Kidney (tissue), 13 donors: ENCODE measurements at regions not wholly inside any gene's neighbourhood (a gene's known extent, or its start where the extent isn't known, plus 50 kb on each side); places are given as distances from the start of the nearest gene placed in this dataset.

Experiments
- DNase-seq, 5 donors: peaks; one replicate each; pipeline ENCODE4 v3.0.0-alpha.2; 2013 to 2020
- FAIRE-seq: peaks from 2 replicates; lab custom pipeline; 2012; peaks lifted over from hg19 to GRCh38; lab: Jason Lieb, UNC
- H3K27ac ChIP-seq, 2 donors: one replicate each; pipeline ENCODE4 v1.7.0; 2013; ENCODE audit warnings: low read depth in 2 of 2, low read length in 2 of 2, inconsistent platforms in 1 of 2
- H3K27me3 ChIP-seq: one replicate; pipeline ENCODE4 v1.7.1; 2013; ENCODE audit warnings: low read length, inconsistent platforms; ENCODE audit not compliant: control insufficient read depth, insufficient read depth
- H3K36me3 ChIP-seq, 3 donors: one replicate each; pipeline versions ENCODE4 v1.7.0 to v1.7.1; 2013; ENCODE audit warnings: low read length in 3 of 3, control low read depth in 1 of 3, inconsistent platforms in 1 of 3; ENCODE audit not compliant: insufficient read depth in 3 of 3, control insufficient read depth in 2 of 3
- H3K4me1 ChIP-seq, 3 donors: one replicate each; pipeline versions ENCODE4 v1.7.0 to v1.7.1; 2013; ENCODE audit warnings: low read length in 3 of 3, inconsistent platforms in 1 of 3, low read depth in 1 of 3; ENCODE audit not compliant: control insufficient read depth in 2 of 3, insufficient read depth in 2 of 3
- H3K4me3 ChIP-seq, 3 donors: one replicate each; pipeline versions ENCODE4 v1.7.0 to v1.8.1; 2013; ENCODE audit warnings: low read length in 3 of 3, control low read depth in 1 of 3, inconsistent platforms in 1 of 3
- H3K9ac ChIP-seq, 3 donors: one replicate each; pipeline versions ENCODE4 v1.7.0 to v1.7.1; 2013; ENCODE audit warnings: low read length in 3 of 3, control low read depth in 1 of 3, inconsistent platforms in 1 of 3
- H3K9me3 ChIP-seq, 3 donors: one replicate each; pipeline versions ENCODE4 v1.7.0 to v1.7.1; 2013; ENCODE audit warnings: low read length in 3 of 3, control low read depth in 1 of 3, inconsistent platforms in 1 of 3; ENCODE audit not compliant: control insufficient read depth in 2 of 3, insufficient read depth in 1 of 3
- intact Hi-C: fragments of 100-400 bp; cut with DNase I; formaldehyde crosslinking; loops from one replicate; pipeline ENCODE4 v1.11.1; 2022
- TF ChIP-seq, protein P1 (sequence below): IDR thresholded peaks from 3 replicates; pipeline ENCODE4 v1.5.1; 2012; ENCODE audit warnings: mild to moderate bottlenecking, moderate library complexity, borderline replicate concordance; ENCODE audit not compliant: insufficient read depth; ENCODE audit errors: extremely low read depth
- donor health status: control.
- donor health status: control.
- donor health status: control.
- donor health status: control.
- donor health status: control.
- donor health status: DM: yes; HTN: yes; CAD: no.
- donor health status: Normal renal cell carcinoma (clear cell type).

DNA sequence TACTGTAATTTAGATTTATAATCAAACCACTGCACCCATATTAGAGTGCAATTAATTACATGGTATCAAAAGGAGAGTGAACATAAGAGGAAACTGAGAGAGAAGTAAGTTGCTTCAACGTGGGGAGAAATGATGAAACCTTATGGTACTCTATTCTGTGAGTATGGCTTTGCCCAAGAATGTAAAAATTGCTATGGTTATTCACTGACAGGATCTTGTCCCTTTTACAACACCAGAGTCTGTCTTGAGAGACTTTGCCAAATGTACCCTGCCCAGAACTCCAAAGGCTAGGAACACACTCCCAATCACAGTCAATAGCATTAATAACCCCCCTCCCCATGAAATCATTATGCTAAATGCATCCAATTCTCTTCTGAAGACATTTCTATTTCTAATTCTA is 974.8 kb upstream of the POU3F3 start:
- DNase-seq (no peak), FAIRE-seq (no peak)
- Histone ChIP-seq H3K4me3 (no peak overlapping the region), H3K27me3 (no peaks in the 10 kb centered on the region), H3K27ac (no peak overlapping the region), H3K4me1 (no peaks in the 10 kb centered on the region), H3K9me3 (no peaks in the 10 kb centered on the region), H3K36me3 (no peaks in the 10 kb centered on the region), H3K9ac (no peak overlapping the region)
- intact Hi-C loops = no loop called here
- TF ChIP-seq, protein P1, sequence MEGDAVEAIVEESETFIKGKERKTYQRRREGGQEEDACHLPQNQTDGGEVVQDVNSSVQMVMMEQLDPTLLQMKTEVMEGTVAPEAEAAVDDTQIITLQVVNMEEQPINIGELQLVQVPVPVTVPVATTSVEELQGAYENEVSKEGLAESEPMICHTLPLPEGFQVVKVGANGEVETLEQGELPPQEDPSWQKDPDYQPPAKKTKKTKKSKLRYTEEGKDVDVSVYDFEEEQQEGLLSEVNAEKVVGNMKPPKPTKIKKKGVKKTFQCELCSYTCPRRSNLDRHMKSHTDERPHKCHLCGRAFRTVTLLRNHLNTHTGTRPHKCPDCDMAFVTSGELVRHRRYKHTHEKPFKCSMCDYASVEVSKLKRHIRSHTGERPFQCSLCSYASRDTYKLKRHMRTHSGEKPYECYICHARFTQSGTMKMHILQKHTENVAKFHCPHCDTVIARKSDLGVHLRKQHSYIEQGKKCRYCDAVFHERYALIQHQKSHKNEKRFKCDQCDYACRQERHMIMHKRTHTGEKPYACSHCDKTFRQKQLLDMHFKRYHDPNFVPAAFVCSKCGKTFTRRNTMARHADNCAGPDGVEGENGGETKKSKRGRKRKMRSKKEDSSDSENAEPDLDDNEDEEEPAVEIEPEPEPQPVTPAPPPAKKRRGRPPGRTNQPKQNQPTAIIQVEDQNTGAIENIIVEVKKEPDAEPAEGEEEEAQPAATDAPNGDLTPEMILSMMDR = no peak

DNA sequence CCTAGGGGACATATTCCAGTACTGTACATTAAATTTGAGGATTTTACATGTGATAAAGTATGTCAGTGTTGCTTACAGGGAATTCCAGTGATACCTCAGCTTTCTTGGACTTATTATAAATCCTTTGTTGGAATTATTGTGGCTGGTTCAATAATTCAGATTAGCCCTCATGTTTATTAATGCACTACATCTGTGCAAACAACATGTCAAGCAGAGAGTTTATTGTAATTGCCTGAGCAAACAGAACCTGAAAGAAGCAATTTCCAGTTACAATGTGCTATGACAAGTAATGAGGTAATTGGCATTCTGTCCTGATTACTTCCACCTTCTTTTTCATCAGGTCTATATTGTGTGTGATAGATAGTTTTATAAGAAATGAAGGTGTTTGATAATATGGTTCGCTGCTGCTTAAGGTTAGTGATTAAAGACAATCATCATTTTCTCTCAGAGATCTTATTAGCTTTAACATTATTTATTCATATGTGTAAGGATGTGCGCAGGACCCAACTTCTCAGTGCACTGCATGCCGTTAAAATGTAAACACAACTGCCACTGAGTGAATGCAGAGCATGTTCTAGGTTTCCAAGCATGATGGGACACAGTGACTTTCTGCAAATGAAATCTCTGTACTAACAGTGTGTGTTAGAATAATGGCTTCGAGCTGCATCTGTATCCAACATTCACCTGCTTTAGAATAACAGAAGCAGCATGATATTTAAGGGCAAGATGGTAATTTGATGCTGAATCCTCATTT is 973.7 kb upstream of the POU3F3 start:
- FAIRE-seq (no peak), DNase-seq (no peak)
- Histone ChIP-seq H3K4me3 (no peak overlapping the region), H3K27ac (no peak overlapping the region), H3K9me3 (no peaks in the 10 kb centered on the region), H3K36me3 (no peaks in the 10 kb centered on the region), H3K9ac (no peak overlapping the region), H3K4me1 (no peaks in the 10 kb centered on the region), H3K27me3 (no peaks in the 10 kb centered on the region)
- TF ChIP-seq, protein P1 = no peak
- intact Hi-C loops = no loop called here

GRCh38 chr2:103887625-103888024 is 966.3 kb upstream of the POU3F3 start:
- FAIRE-seq (no peak), DNase-seq (no peak)
- no peaks in the 10 kb centered on the region for H3K4me1 ChIP-seq
- no peak overlapping the region for H3K4me3 ChIP-seq
- no peaks in the 10 kb centered on the region for H3K27me3 ChIP-seq
- TF ChIP-seq, protein P1 = no peak
- H3K9ac ChIP-seq = no peak overlapping the region
- no peaks in the 10 kb centered on the region for H3K36me3 ChIP-seq
- no peaks in the 10 kb centered on the region for H3K9me3 ChIP-seq
- intact Hi-C loops = no loop called here
- no peak overlapping the region for H3K27ac ChIP-seq
